Keratinocyte (primary cell): ENCODE measurements at regions not wholly inside any gene's neighbourhood (a gene's known extent, or its start where the extent isn't known, plus 50 kb on each side); places are given as distances from the start of the nearest gene placed in this dataset.

Experiments
- DNase-seq: peaks from one replicate; pipeline ENCODE4 v3.0.0-alpha.2; 2011; ENCODE audit warnings: low read depth, missing footprints, low spot score
- FAIRE-seq: peaks from 2 replicates; lab custom pipeline; 2011; peaks lifted over from hg19 to GRCh38; lab: Jason Lieb, UNC
- H2AFZ ChIP-seq: 2 replicates; pipeline ENCODE4 v1.6.0; 2012; ENCODE audit warnings: low read length, control low read depth, inconsistent platforms; ENCODE audit not compliant: control insufficient read depth
- H3K27ac ChIP-seq: 2 replicates; pipeline ENCODE4 v1.5.1; 2011; ENCODE audit warnings: low read length; ENCODE audit not compliant: control insufficient read depth, insufficient read depth
- H3K27me3 ChIP-seq: 3 replicates; pipeline ENCODE4 v1.6.0; 2011; ENCODE audit warnings: low read length; ENCODE audit not compliant: control insufficient read depth, insufficient read depth; ENCODE audit errors: extremely low read depth
- H3K36me3 ChIP-seq, 2 experiments: 2 replicates in 1 of 2; 3 replicates in 1 of 2; pipeline ENCODE4 v1.5.1; 2011; ENCODE audit warnings: low read length in 2 of 2, mild to moderate bottlenecking in 1 of 2; ENCODE audit not compliant: control insufficient read depth in 2 of 2, insufficient read depth in 2 of 2; ENCODE audit errors: extremely low read depth in 1 of 2
- H3K4me1 ChIP-seq: 3 replicates; pipeline ENCODE4 v1.5.1; 2011; ENCODE audit warnings: low read length; ENCODE audit not compliant: control insufficient read depth, insufficient read depth; ENCODE audit errors: extremely low read depth
- H3K4me2 ChIP-seq: 3 replicates; pipeline ENCODE4 v1.6.0; 2011; ENCODE audit warnings: low read depth, low read length; ENCODE audit not compliant: control insufficient read depth, insufficient read depth; ENCODE audit errors: extremely low read depth
- H3K4me3 ChIP-seq, 3 experiments: fragments of 200-600 bp in 1 of 3; sonication (generic) in 1 of 3; 2 replicates in 2 of 3; 3 replicates in 1 of 3; pipeline ENCODE4 v1.5.1; 2011 to 2016; ENCODE audit warnings: low read length in 3 of 3, mild to moderate bottlenecking in 3 of 3, control low read depth in 2 of 3, inconsistent platforms in 1 of 3, low read depth in 1 of 3, mixed read lengths in 1 of 3, mixed run types in 1 of 3, moderate library complexity in 1 of 3; ENCODE audit not compliant: control insufficient read depth in 2 of 3, insufficient read depth in 2 of 3; ENCODE audit errors: extremely low read depth in 1 of 3
- H3K79me2 ChIP-seq: 2 replicates; pipeline ENCODE4 v1.6.0; 2012; ENCODE audit warnings: low read length; ENCODE audit not compliant: control insufficient read depth, insufficient read depth
- H3K9ac ChIP-seq: 3 replicates; pipeline ENCODE4 v1.6.0; 2011; ENCODE audit warnings: low read length; ENCODE audit not compliant: control insufficient read depth, insufficient read depth; ENCODE audit errors: extremely low read depth
- H3K9me1 ChIP-seq: 3 replicates; pipeline ENCODE4 v1.6.0; 2011; ENCODE audit warnings: low read length; ENCODE audit not compliant: control insufficient read depth, insufficient read depth; ENCODE audit errors: extremely low read depth
- H3K9me3 ChIP-seq: 2 replicates; pipeline ENCODE4 v1.5.1; 2012; ENCODE audit warnings: low read depth, low read length; ENCODE audit not compliant: control insufficient read depth
- H4K20me1 ChIP-seq: 3 replicates; pipeline ENCODE4 v1.6.0; 2011; ENCODE audit warnings: low read length; ENCODE audit not compliant: control insufficient read depth, insufficient read depth; ENCODE audit errors: extremely low read depth
- EZH2 ChIP-seq: IDR thresholded peaks from one replicate; pipeline ENCODE4 v1.6.1; 2012; ENCODE audit warnings: inconsistent platforms, mild to moderate bottlenecking, low read length, moderate library complexity
- dilution Hi-C: fragments of 300-500 bp; cut with MboI; formaldehyde crosslinking; loops from one replicate; pipeline ENCODE4 v1.7.0; 2020; ENCODE audit warnings: low sequenced_read_pairs; ENCODE audit not compliant: extremely low pct_ligation_motif_present
- TF ChIP-seq, protein P1 (sequence below), 3 experiments: IDR thresholded peaks in 1 of 3; conservative IDR thresholded peaks in 1 of 3; optimal IDR thresholded peaks in 1 of 3; 2 replicates in 2 of 3; 3 replicates in 1 of 3; pipeline versions ENCODE3 to v1.5.1; 2011; ENCODE audit warnings: low read length in 3 of 3, mild to moderate bottlenecking in 3 of 3, moderate library complexity in 2 of 3, control low read depth in 1 of 3, inconsistent platforms in 1 of 3; ENCODE audit not compliant: insufficient read depth in 2 of 3; ENCODE audit errors: extremely low read depth in 1 of 3

DNA sequence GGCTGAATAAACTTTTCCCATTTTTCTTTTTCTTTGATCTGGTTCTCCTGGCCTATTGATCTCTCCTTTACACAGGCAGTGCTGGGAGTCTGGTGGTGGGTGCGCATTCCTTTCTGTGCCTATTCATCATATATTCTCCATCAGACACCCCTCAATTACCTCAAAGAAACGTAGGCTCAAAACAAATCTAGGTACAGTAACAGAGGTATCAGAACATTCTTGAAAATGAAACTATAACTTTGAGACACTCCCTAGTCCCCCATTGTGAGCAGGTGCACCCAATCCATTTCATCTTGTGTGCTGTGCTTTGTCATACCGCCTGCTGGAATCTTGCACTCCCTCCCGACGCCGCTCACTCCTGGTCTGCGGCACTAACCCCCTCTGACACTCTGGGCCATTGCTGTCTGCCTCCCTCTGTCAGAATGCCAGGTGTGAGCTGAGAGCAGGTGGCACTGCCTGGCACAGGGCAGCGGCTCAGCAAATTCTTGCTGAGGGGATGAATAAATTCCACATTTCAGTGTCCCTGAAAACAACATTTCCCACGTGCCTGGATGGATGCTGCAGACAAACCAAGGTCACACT, 303.4 kb upstream of the EXOC2 start:
- TF ChIP-seq EZH2 = no peak
- TF ChIP-seq, protein P1, sequence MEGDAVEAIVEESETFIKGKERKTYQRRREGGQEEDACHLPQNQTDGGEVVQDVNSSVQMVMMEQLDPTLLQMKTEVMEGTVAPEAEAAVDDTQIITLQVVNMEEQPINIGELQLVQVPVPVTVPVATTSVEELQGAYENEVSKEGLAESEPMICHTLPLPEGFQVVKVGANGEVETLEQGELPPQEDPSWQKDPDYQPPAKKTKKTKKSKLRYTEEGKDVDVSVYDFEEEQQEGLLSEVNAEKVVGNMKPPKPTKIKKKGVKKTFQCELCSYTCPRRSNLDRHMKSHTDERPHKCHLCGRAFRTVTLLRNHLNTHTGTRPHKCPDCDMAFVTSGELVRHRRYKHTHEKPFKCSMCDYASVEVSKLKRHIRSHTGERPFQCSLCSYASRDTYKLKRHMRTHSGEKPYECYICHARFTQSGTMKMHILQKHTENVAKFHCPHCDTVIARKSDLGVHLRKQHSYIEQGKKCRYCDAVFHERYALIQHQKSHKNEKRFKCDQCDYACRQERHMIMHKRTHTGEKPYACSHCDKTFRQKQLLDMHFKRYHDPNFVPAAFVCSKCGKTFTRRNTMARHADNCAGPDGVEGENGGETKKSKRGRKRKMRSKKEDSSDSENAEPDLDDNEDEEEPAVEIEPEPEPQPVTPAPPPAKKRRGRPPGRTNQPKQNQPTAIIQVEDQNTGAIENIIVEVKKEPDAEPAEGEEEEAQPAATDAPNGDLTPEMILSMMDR (optimal IDR thresholded peaks at IDR 0.05 in 1 of 3, IDR thresholded peaks at IDR 0.05 in 1 of 3, conservative IDR thresholded peaks at IDR 0.05 in 1 of 3; ENCODE audit: extremely low read depth in 1 of 3, insufficient read depth in 2 of 3, low read length in 3 of 3) = no peak
- FAIRE-seq = no peak
- no peak overlapping the region for H3K9ac ChIP-seq
- no peaks in the 10 kb centered on the region for H3K4me1 ChIP-seq
- H2AFZ ChIP-seq = no peak overlapping the region
- H3K27me3 ChIP-seq = peaks cover 3% of the 10 kb centered on the region
- H3K4me3 ChIP-seq = no peak overlapping the region
- DNase-seq = no peak
- H3K4me2 ChIP-seq = no peak overlapping the region
- no peaks in the 10 kb centered on the region for H3K9me1 ChIP-seq
- dilution Hi-C loops = no loop called here
- H4K20me1 ChIP-seq = no peaks in the 10 kb centered on the region
- no peaks in the 10 kb centered on the region for H3K9me3 ChIP-seq
- no peak overlapping the region for H3K27ac ChIP-seq
- H3K36me3 ChIP-seq = no peaks in the 10 kb centered on the region
- H3K79me2 ChIP-seq = no peaks in the 10 kb centered on the region

DNA sequence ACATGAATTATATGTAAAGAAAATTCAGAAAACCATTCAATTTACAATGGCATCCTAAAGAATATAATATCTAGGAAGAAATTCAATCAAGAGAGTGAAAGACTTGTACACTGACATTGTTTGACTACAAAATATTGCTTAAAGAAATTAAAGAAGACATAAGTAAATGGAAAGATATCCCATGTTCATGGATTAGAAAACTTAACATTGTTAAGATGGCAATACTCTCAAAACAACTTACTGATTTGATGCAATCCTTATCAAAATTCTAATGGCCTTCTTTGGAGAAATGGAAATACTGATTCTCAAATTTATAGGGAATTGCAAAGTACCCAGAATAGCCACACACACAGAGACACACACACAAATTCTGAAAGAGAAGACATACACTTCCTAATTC, 298.3 kb upstream of the EXOC2 start:
- H3K4me3 ChIP-seq = no peak overlapping the region
- no peak overlapping the region for H3K9ac ChIP-seq
- no peaks in the 10 kb centered on the region for H3K4me1 ChIP-seq
- no peak overlapping the region for H2AFZ ChIP-seq
- no peak overlapping the region for H3K4me2 ChIP-seq
- no peaks in the 10 kb centered on the region for H3K79me2 ChIP-seq
- TF ChIP-seq EZH2 = no peak
- TF ChIP-seq, protein P1 (optimal IDR thresholded peaks at IDR 0.05 in 1 of 3, IDR thresholded peaks at IDR 0.05 in 1 of 3, conservative IDR thresholded peaks at IDR 0.05 in 1 of 3; ENCODE audit: extremely low read depth in 1 of 3, insufficient read depth in 2 of 3, low read length in 3 of 3) = no peak
- no peaks in the 10 kb centered on the region for H3K9me1 ChIP-seq
- dilution Hi-C loops = no loop called here
- no peaks in the 10 kb centered on the region for H3K9me3 ChIP-seq
- H3K27ac ChIP-seq = no peak overlapping the region
- no peaks in the 10 kb centered on the region for H4K20me1 ChIP-seq
- no peaks in the 10 kb centered on the region for H3K27me3 ChIP-seq
- H3K36me3 ChIP-seq = no peaks in the 10 kb centered on the region
- DNase-seq (no peak), FAIRE-seq (no peak)
